C4-2B (cell line): ENCODE measurements at regions not wholly inside any gene's neighbourhood (a gene's known extent, or its start where the extent isn't known, plus 50 kb on each side); places are given as distances from the start of the nearest gene placed in this dataset.

Experiments used
- H3K27ac ChIP-seq: fragments of 450-650 bp; 2 replicates; pipeline ENCODE4 v1.5.1; 2017
- CTCF ChIP-seq: fragments of 450-650 bp; conservative IDR thresholded peaks from 2 replicates; pipeline ENCODE4 v1.5.1; 2017; ENCODE audit warnings: mild to moderate bottlenecking
- ZFX ChIP-seq: fragments of 450-650 bp; IDR thresholded peaks from 2 replicates; pipeline ENCODE4 v1.6.1; 2017

- H3K27ac ChIP-seq = no peak overlapping the region
- TF ChIP-seq ZFX (no peak), CTCF (no peak)
Measured at GRCh38 chr7:131723926-131724325, 167.5 kb upstream of the PODXL start.

- TF ChIP-seq CTCF (no peak), ZFX (no peak)
Measured at GRCh38 chr7:131722371-131722770, 165.9 kb upstream of the PODXL start.

GRCh38 chr7:131721660-131722059 is 165.2 kb upstream of the PODXL start:
- no peak for TF ChIP-seq CTCF
- TF ChIP-seq ZFX = no peak

More at GRCh38 chr7:131722371-131722770, 165.9 kb upstream of the PODXL start:
- no peak overlapping the region for H3K27ac ChIP-seq

GRCh38 chr7:131720703-131721102 is 164.3 kb upstream of the PODXL start:
- no peak overlapping the region for H3K27ac ChIP-seq
- TF ChIP-seq CTCF = no peak

More at GRCh38 chr7:131721660-131722059, 165.2 kb upstream of the PODXL start:
- no peak overlapping the region for H3K27ac ChIP-seq

GRCh38 chr7:131717181-131717580 is 160.8 kb upstream of the PODXL start:
- H3K27ac ChIP-seq = no peak overlapping the region
- TF ChIP-seq ZFX (no peak), CTCF (no peak)

GRCh38 chr7:131699323-131699722 is 142.9 kb upstream of the PODXL start:
- H3K27ac ChIP-seq = no peak overlapping the region
- TF ChIP-seq ZFX (no peak), CTCF (no peak)

GRCh38 chr7:131692131-131692960 is 135.9 kb upstream of the PODXL start:
- no peak overlapping the region for H3K27ac ChIP-seq
- TF ChIP-seq CTCF (peak; percentile 100), ZFX (no peak)
